Renal pelvis (tissue), 1 donor: ENCODE measurements at regions not wholly inside any gene's neighbourhood (a gene's known extent, or its start where the extent isn't known, plus 50 kb on each side); places are given as distances from the start of the nearest gene placed in this dataset.

Experiments
- DNase-seq: peaks from one replicate; pipeline ENCODE4 v3.0.0-alpha.2; 2013

DNA sequence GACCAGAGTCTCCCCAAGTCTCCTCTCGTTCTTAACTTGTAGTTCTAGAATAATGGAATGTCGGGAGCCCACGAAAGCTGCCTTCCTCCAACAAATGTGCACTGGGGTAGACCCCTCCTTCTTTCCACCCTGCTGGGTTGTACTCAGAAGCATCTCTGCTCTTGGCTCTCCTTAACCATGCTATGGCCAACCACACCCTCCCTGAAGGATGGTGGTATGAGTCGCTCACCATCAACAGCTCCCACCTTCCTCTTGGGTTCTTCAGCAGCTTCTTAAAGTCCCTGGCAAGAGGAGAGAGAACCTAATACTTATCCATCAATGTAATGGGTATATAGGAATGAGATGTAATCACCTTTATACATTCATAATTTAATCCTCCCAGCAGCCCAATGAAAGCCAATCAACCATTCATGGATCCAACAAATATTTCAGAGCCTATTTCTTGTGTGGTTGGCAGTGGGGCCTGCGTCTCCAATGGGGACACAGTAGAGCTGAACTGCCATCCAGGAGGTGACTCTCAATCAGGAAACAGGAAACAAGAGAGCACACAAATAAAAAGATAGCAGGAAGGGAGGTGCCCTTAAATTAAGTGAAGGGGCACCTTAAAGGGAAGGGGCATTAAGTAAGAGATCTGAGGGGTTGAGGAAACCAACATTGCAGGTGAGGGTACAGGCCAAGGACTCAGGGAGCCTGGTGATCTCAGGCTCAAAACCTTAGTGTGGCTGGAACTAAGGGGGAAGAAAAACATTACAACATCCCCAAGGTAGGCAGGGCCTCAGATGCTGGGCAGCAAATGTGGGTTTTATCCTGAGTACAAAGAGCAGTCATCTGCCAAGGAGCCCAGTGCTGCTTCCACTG lies 64.4 kb upstream of the ETS2 start:
- no peak for DNase-seq

DNA sequence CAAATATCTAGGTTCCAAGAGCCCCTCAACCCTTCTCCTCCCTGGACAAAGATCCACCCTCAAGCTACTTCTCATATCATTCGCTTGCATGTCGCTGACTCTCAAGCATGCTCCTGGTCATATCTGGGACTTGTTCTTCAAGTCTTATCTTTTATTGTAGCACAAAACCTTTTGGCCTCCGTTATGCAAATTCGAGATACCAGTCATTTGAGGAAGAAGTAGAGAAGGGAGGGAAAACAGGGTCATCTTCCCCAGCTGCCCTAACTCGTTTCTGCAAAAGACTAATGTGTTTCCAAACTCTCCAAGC lies 63.8 kb upstream of the ETS2 start:
- DNase-seq: no peak

DNA sequence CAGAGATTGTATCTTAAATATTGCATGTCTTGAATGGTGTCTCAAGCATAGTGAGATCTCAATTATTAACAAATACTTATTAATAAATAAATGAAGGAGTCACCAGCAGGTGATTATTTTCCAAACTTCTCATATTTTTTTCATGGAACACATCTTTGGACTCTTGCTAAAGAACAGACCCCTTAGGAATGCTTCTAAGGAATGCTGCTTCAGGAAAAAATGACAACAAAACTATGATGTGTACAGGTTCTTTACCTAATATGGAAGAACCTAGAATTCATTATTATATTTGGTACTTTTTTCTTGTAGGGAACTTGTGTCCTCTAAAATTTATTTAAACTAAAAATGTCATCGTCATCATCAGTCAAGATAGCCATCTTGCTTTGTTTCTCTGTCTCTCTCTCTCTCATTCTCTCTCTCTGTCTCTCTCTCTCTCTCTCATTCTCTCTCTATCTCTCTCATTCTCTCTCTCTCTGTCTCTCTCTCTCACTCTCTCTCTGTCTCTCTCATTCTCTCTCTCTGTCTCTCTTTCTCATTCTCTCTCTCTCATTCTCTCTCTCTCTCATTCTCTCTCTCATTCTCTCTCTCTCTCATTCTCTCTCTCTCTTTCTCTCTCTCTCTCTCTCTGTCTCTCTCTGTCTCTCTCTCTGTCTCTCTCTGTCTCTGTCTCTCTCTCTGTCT lies 63.0 kb upstream of the ETS2 start:
- no peak for DNase-seq

DNA sequence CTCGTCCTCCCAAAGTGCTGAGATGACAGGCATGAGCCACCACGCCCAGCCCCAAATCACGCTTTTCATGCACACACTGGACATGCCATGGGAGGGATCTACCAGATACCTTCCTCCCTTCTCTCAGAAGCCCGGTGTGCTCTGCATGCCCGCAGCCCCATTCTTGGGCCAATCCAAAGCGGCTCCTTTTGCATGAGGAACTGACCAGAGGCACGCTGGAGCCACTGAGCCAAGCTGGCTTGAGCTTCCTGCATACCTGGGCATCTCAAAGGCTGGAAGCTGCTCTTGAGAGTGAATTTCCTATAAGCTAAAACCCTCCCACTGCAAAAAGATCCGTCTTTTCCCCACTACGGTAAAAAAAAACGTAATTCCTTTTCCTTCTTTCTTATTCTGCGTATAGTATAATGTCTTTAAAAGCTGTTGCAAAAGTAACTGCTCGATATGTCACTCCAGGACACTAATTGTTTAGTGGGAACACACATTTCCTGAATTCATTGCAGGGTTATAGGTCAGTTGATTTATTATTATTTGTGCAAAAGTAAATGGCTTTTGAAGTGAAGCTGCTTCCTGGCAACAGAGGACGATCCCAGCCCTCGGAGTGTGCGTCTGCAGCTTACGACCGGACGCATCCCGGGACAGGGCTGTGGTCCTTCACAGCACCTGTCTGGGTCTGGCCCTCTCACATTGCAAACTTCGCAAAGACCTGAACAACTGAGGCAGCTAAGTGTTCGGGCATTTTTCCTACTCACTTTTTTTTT lies 61.8 kb upstream of the ETS2 start:
- DNase-seq: peak; percentile 46

DNA sequence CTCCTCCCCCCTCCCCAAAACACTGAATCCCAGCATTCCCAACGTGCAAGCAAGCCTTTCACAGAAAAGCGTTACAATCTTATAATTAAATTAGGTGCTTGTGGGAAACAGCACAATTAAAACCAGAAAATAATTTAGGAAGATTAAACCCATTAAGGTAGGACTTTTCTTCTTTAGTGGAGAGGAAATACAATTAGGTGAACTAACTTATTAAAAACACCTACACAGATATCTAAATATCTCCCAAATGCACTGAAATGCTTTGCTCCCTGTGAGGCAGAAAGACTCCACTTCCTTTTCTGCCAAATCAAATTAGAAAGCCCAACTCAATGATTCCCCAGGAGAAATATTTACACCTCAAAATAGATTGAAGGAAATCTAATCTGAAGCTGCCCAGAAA lies 60.9 kb upstream of the ETS2 start:
- no peak for DNase-seq

DNA sequence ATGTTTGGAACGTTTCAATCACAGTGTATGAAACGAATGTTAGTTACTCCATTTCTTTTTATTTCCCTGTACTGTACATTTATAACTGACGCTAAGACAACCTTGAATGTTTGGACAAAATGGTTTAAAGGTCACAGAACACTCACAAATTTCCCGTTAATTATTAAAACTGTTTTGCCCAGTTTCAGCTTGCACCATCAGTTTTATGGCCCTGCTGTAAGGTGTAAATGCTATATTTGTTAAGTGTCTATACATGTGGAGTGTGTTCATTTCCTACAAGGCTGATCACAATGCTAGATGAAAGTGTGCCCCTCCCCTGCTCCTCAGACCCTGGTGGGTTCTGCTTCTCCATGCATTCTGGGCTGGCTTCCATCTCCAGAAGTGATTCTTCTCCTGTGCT lies 57.9 kb upstream of the ETS2 start:
- no peak for DNase-seq

DNA sequence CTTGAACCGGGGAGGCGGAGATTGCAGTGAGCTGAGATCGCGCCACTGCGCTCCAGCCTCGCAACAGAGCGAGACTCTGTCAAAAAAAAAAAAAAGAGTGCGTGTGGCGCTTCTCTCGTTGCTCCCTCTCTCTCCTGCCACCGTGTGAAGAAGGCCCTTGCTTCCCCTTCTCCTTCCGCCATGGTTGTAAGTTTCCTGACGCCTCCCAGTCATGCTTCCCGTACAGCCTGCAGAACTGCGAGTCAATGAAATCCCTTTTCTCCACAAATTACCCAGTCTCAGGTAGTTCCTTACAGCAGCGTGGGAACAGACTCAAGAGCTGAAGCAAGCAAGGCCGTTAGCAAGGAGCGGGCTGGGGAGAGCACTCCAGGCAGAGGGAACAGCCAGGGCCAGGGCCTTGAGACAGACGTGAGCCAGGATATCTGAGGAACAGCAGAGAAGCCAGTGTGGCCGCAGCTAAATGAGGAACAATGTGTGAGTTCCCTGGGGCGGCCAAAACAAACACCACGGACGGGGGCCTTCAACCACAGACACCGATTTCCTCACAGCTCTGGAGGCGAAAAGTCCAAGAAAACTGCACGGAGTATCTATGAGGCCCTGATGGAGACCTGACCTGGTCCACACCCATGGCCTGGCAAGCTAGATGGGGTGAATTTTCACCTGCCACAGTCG lies 54.2 kb upstream of the ETS2 start:
- no peak for DNase-seq

DNA sequence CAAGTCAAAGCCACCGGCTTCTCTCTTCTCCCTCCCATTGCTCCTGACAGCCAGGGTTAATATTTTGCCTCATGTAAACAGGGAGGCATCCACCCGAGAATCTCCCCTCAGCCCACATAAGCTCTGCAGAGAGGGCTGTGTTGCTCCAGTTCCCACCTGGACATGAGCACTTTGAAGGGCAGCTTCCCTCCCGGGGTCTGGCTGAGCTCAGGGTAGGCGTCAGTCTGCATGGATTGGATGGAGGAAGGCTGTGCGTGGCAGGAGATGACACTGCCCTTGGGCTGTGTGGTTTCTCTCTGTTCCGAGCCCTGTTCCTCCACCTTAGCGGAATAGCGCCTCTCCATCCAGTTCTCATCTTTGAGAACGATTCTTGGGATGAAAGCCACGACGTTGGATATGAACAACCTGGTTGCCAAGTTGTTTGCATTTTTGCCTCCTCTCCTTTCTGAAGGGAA lies 53.7 kb upstream of the ETS2 start:
- DNase-seq: no peak

DNA sequence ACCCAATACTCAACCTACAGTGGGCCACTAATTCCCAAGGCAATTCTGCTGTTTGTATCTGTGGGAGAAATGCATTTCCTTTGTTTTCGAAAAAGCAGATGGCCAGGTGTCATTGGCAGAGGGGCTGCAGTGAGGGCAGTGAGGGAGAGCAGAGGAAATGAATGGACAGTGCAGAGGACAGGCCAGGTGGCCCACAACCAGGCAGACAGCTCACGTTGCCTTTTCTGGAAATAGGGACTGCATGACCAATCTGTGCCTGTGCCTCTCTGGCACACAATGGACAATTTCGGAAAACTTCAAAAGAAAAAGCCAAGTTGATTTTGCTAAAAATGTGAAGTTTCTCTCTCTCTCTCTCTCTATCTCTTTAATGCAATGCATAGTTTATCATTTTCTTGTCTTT lies 52.6 kb upstream of the ETS2 start:
- DNase-seq: no peak

DNA sequence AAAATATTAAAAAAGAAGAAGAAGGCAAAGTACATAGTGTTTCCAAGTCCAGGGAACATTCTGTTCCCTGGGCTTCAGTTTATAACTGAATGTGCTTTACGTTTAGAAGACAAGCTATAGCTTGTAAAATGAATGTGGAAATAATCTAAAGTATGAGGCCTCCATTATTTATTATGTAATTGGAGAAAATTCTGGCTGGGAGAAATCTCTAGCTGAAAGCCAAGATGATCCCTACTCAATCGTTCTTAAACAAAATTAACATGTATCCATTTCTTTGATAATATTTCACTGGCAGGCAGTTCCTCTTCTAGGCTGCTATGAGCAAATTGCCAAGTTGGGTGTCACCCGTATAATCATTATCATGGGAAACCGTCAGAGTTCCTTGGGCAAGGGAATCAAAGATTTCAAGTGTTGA lies 52.2 kb upstream of the ETS2 start:
- DNase-seq: no peak
